Progenitor cell of endocrine pancreas (in vitro differentiated cells): ENCODE measurements at regions not wholly inside any gene's neighbourhood (a gene's known extent, or its start where the extent isn't known, plus 50 kb on each side); places are given as distances from the start of the nearest gene placed in this dataset.

Experiments
- DNase-seq: peaks from one replicate; pipeline ENCODE4 v3.0.0; 2021; ENCODE audit warnings: low spot score; ENCODE audit not compliant: unreplicated experiment
- H3K27ac Mint-ChIP-seq: 2 replicates; pipeline ENCODE4 v1.8.0; 2021; ENCODE audit warnings: mild to moderate bottlenecking, moderate library complexity, mixed read lengths
- H3K27me3 Mint-ChIP-seq: 2 replicates; pipeline ENCODE4 v1.8.0; 2021; ENCODE audit warnings: mixed read lengths
- H3K36me3 Mint-ChIP-seq: 2 replicates; pipeline ENCODE4 v1.8.0; 2022; ENCODE audit warnings: mixed read lengths; ENCODE audit not compliant: insufficient read depth
- H3K4me1 Mint-ChIP-seq: 2 replicates; pipeline ENCODE4 v1.8.0; 2021; ENCODE audit warnings: low read depth, mixed read lengths
- H3K4me3 Mint-ChIP-seq: 2 replicates; pipeline ENCODE4 v1.8.0; 2021; ENCODE audit warnings: low read depth, mild to moderate bottlenecking, moderate library complexity, mixed read lengths
- H3K9me3 Mint-ChIP-seq: 2 replicates; pipeline ENCODE4 v1.8.0; 2021; ENCODE audit warnings: low read depth, mixed read lengths
- TF ChIP-seq, protein P1 (sequence below): fragments of 200-600 bp; sonication (generic); IDR thresholded peaks from one replicate; pipeline ENCODE4 v1.5.0; 2021; ENCODE audit warnings: antibody characterized with exemption, mild to moderate bottlenecking; ENCODE audit not compliant: unreplicated experiment

DNA sequence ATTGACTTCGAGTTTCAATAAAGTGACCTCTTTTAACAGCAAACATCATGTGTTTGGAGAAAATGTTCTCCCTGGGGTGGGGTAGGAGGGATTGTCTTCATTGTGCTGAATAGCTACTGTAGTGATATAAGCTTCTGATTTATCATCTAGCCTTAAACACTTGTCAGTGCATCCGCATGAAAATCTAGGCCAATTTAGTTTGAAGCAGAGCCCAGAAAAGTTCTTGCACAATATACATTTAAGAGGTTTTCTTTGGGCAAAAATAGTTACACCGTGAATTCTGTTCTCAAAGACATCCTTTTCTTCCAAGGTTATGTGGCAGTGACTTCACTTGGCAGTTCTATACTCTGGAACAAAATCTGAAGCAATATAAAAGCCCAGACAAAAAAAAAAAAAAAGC, 136.0 kb upstream of the IFNG-AS1 start:
- Mint-ChIP-seq H3K27ac (no peak overlapping the region), H3K27me3 (no peaks in the 10 kb centered on the region), H3K36me3 (peaks cover 1% of the 10 kb centered on the region), H3K4me1 (peaks cover 19% of the 10 kb centered on the region), H3K4me3 (no peak overlapping the region), H3K9me3 (peaks cover 11% of the 10 kb centered on the region)
- no peak for DNase-seq
- TF ChIP-seq, protein P1, sequence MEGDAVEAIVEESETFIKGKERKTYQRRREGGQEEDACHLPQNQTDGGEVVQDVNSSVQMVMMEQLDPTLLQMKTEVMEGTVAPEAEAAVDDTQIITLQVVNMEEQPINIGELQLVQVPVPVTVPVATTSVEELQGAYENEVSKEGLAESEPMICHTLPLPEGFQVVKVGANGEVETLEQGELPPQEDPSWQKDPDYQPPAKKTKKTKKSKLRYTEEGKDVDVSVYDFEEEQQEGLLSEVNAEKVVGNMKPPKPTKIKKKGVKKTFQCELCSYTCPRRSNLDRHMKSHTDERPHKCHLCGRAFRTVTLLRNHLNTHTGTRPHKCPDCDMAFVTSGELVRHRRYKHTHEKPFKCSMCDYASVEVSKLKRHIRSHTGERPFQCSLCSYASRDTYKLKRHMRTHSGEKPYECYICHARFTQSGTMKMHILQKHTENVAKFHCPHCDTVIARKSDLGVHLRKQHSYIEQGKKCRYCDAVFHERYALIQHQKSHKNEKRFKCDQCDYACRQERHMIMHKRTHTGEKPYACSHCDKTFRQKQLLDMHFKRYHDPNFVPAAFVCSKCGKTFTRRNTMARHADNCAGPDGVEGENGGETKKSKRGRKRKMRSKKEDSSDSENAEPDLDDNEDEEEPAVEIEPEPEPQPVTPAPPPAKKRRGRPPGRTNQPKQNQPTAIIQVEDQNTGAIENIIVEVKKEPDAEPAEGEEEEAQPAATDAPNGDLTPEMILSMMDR = no peak

DNA sequence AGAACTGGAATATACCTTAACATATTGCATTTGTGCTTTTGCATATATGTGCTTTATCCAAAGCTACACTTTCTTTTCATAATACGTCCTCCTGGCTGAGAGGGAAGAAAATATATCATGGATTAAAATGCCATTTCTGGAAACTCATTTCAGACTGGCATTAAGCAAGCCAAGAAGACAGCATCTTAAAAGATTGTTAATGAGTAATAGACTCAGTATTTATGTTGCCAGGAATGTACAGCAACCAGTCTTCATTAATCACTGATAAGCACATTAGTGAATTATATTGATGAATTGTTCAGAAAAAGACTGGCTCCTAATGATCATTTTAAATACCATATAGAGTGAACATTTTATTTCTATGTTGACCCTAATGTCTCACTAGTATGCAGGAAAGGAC, 134.9 kb upstream of the IFNG-AS1 start:
- Mint-ChIP-seq H3K4me1 (peaks cover 19% of the 10 kb centered on the region), H3K27ac (peak overlapping the region; percentile 22), H3K4me3 (peak overlapping the region; percentile 28), H3K27me3 (no peaks in the 10 kb centered on the region), H3K36me3 (peaks cover 1% of the 10 kb centered on the region), H3K9me3 (peaks cover 11% of the 10 kb centered on the region)
- DNase-seq = no peak
- TF ChIP-seq, protein P1 = no peak

DNA sequence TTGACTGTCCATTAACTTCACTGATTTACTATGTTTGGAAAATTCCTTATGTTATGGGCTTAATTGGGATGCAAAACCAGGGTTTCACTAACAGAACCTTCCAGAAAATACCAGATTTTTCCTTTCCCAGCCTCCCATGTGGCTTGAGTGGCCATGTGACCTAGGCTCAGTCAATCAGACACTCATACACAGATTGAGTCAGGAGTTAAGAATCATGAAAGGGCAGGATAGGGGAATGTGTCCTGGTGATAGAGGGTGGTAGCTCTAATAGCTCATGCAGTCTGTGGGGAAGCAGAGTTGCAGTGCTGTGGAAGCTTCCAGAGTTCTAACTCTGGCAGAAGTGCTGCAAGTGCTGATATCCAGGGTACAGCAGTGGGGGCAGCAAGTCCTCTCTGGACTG, 134.1 kb upstream of the IFNG-AS1 start:
- no peak for DNase-seq
- Mint-ChIP-seq H3K36me3 (no peaks in the 10 kb centered on the region), H3K27me3 (no peaks in the 10 kb centered on the region), H3K9me3 (peaks cover 10% of the 10 kb centered on the region), H3K27ac (peak overlapping the region; percentile 65), H3K4me3 (no peak overlapping the region), H3K4me1 (peaks cover 19% of the 10 kb centered on the region)
- TF ChIP-seq, protein P1 = no peak

DNA sequence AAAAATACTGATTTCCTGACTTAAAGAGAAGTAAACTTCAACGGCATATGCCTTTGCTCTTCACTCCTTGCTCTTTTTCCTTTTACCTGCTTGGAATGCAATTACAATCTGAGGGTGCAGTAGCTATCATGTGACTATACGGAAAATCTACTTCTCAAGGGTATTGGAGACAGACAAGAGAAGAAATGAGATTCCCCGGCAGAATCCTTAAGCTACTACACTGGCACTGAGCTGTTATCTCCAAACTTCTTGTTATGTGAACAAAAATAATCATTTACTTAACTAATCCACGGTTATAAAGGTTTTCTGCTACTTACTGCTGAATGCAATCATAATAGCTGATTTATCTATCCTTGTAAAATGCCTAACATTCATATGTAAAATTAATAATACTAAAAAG, 118.0 kb upstream of the IFNG-AS1 start:
- Mint-ChIP-seq H3K4me3 (no peak overlapping the region), H3K36me3 (no peaks in the 10 kb centered on the region), H3K27me3 (no peaks in the 10 kb centered on the region), H3K9me3 (no peaks in the 10 kb centered on the region), H3K4me1 (no peaks in the 10 kb centered on the region), H3K27ac (no peak overlapping the region)
- no peak for DNase-seq
- TF ChIP-seq, protein P1 = no peak

DNA sequence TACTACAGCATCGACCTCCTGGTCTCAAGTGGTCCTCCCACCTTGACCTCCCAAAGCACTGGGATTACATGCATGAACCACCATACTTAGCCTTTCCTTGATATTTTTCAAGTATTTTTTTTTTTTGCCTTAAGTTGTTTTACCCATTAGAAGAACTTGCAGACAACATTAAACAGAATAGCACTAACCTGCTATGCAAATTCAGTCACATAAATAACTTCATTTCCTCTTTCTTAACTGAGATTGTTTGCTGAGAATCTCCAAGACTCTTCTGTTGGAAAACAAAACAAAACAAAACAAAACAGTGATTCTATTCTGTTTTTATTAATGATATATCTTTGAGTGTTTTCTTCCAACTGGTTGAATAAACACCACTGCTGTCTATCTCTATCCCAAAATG, 115.9 kb upstream of the IFNG-AS1 start:
- H3K27me3 Mint-ChIP-seq = no peaks in the 10 kb centered on the region
- no peak overlapping the region for H3K27ac Mint-ChIP-seq
- H3K4me1 Mint-ChIP-seq = no peaks in the 10 kb centered on the region
- H3K9me3 Mint-ChIP-seq = no peaks in the 10 kb centered on the region
- TF ChIP-seq, protein P1 = no peak
- no peak for DNase-seq
- no peak overlapping the region for H3K4me3 Mint-ChIP-seq
- no peaks in the 10 kb centered on the region for H3K36me3 Mint-ChIP-seq
